NAMALWA (cell line): ENCODE measurements at regions not wholly inside any gene's neighbourhood (a gene's known extent, or its start where the extent isn't known, plus 50 kb on each side); places are given as distances from the start of the nearest gene placed in this dataset.

Experiments used
- DNase-seq: peaks from one replicate; pipeline ENCODE4 v3.0.0-alpha.2; 2015; ENCODE audit warnings: low spot score

DNA sequence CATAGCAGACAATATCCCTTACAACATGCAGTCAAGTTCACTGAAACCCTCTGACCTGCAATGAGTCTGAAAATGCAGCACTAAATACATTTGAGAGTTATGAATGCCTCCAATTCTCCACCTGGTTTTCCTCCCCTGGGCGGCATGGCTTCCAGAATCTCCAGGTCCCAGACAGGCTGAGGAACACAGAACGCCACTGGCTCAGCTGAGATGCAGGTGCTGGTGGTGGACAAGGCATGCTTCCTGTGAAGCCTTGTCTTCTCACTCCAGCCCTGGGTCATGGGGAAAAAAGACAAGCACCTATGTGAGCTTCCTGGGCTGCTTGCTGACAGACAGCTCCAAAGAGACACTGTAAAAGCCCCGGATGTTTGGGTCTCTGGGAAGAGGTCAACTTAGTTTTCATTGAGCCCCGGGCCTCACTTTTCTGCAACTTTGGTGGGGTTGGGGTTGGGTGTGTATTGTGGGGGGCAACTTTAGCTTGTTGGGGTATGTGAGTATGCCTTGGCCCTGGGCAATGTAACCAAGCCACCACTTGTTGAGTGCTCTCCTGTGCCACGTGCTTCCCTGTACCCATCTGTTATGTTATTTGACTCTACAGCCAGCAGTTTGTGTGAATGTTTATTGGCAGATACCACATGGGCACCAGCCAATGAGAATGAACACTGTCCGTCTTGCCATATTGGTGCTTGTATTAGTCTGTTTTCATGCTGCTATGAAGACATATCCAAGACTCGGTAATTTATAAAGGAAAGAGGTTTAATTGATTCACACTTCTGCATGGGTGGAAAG, 127.8 kb downstream of the EMX2 start:
- no peak for DNase-seq

GRCh38 chr10:117673230-117674010, 130.9 kb downstream of the EMX2 start:
- no peak for DNase-seq

DNA sequence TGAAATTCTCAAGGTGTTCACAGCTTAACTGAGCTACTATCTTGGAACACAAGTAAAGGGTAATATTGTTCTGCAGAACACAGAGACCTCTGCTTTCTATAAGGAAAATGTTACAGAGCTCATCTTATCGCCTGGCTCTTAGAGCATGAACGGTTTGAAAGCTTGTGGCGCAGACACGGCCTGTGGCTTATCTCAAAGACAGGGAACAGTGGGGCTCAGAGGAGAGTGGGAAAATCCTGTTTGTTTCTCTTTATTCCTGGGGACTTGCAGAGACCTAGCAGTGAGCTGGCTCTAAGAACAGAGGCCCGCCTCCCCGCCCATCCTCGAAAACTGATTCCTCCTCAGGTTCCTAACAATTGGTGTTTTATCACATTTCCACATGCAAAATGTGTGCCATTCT, 131.7 kb downstream of the EMX2 start:
- DNase-seq: no peak

DNA sequence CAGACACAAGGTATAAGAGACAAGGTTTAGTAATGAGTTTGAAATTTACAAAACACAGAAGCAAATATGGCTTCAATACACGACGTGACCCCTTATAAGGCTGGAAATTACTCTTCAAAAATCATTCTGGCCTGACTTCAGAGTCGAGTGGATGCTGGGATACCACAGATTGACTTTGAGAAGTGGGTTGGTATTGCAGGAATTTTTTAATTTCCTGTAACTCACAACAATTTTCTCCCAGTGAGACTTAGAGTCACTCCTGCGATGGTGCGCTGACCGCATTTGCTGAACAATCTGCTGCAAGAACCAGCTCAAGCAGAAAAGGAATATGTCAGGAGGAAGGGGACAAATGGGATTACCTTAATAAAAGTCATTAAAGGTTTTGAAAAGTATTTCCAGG, 132.1 kb downstream of the EMX2 start:
- DNase-seq: no peak

DNA sequence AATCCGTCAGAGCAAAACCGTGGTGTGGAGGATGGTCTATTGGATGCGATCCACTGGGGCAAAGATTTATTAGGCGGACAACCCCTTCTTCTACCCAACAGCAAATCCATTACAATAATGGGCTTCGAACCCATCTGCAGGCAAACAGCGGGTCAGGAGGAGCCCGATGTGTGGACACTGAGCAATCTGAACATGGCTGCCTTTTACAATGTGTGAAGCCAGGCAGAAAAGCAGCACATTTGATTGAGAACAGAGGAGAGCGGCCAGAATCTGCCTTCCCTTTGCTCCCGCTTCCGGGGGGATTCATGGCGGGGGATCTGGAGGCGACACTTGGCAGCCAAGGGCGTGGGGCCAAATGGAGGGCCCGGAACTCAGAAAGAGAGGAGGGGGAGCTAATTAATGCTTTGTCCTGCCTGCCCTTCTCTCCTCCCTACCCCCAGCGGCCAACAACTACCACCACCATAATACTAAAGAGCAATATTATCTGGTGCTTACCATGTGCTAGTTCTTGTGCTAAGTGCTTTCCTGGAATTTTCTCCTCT, 133.0 kb downstream of the EMX2 start:
- no peak for DNase-seq

- no peak for DNase-seq
Observed at GRCh38 chr10:117677239-117677638, 134.7 kb downstream of the EMX2 start.

DNA sequence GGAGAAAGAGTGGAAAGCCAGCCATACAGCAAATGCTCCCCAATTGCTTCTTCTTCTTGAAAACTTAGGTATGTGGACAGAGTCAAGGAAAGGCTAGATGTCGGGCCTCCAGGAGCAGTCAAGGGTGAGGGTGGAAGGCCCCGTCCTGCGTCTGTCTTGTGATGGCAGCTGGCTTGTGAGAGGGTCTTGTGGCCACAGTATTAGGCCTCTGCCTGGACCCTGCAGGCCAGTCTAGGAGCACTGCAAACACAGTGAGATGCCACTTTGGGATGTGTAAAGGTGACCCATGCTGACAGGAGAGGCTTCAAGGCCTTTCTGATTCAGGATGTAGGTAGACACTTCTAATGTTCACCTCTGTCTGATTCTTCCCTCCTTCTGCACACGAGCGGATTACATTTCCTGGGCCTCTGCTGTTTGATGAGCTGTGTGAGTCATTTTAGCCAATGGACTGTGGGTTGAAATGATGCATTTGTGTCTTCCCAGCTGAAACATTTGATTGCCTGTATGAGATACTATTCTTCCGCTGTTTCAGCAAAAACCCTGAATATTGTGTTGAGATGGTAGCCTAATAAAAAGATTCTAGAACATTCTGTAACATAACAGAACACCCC, 135.4 kb downstream of the EMX2 start:
- no peak for DNase-seq

DNA sequence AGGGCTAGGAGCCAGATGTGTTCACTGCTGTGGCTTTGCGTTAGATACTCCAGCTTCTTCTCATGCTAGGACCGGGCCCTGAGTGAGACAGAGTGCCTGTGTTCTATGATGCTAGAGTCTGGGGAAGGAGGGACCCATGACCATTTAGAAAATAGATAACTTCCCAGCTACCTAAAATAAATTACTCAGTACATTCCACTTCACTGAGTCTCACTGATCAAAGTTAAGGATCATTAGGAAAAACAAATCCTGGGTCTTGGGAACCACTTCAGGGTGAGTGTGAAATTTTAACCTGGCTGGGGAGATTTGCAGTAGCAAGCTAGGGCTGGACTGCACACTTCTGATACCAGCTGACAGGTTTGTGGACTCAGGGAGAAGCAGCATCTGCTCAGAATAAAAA, 138.1 kb downstream of the EMX2 start:
- DNase-seq: no peak

- DNase-seq: no peak
Observed at GRCh38 chr10:117681104-117681503, 138.6 kb downstream of the EMX2 start.

- DNase-seq: no peak
Observed at GRCh38 chr10:117684046-117684610, 141.6 kb downstream of the EMX2 start.

DNA sequence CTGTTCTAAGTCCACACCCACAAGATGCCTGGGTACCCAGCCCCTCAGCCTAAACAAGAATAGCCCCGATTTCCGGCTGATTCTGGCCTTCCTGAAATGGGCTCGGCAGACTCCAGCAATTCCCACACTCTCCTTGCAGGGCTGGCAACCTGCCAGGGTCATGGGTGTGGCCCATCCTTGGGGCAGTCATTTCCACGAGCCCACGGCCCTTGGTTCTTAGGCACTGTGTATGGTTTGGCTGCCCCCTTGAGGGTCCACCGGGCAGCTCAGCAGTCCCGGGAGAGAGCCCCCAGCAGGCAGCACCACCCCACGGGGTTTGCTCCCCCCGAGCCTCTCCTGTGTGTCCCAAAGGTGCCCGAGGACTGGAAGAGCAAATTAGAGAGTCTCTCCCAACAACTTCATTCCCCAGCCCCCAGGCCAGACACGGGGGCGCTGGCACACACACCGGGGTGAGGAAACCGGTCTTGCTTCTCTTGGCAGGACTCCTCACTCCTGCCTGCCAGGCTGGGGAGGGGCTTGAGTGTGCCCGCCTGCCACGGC, 142.2 kb downstream of the EMX2 start:
- DNase-seq: no peak

DNA sequence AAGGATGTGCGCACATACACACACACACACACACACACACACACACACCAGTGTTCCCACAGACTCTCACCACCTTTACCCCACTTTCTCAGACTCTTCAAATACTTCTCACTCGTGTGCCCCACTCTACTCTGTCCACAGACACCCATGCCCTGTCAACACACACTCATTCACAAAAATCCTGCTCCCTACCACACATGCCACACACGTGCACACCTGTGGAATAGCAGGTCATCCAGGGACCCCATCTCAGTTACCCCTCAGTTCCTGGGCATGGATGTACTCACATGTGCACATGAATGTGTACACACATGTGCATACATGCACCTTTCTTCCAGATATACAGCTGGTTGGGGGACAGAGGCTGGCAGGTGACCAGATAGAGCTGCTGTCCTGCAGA, 142.9 kb downstream of the EMX2 start:
- DNase-seq: no peak

DNA sequence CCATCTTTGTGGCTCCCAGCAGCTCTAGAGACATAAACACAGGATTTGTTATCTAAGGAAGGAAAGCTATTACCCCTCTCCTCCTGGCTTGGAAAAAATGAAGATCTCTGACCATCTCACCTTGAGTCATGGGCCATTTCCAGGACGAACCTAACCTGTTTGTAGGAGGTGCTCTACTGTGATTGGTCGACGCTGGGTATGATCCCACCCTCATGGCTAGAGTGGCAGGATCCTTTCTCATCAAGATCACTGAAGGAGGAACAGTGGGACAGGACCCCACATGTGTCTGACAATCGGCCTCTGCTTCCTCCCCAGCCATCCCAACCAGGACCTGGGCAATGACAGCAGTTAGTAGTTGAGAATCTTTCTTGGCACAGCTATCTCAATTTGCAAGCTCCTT, 144.1 kb downstream of the EMX2 start:
- DNase-seq: no peak

- no peak for DNase-seq
Observed at GRCh38 chr10:117688358-117688757, 145.8 kb downstream of the EMX2 start.

- no peak for DNase-seq
Observed at GRCh38 chr10:117689566-117689965, 147.0 kb downstream of the EMX2 start.

- DNase-seq: no peak
Observed at GRCh38 chr10:117690359-117690758, 147.8 kb downstream of the EMX2 start.

DNA sequence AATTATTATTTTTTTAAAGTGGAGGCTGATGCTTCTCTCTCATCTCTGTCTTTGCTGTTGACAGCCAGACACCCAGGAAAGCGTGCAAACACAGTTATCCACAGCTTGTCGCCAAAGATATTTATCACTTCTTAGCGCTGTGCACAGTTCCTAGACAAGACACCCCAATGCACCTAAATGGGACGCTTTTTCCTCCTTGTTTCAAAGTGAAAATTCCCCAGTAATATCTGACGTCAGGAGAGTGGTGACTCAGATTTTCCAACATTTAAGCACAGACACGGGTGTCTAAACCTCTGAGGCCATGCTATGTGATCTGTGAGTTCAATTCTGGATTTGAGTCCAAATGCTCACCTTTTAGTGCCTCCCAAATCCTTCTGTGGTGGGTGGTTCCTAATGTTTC, 151.6 kb downstream of the EMX2 start:
- no peak for DNase-seq

DNA sequence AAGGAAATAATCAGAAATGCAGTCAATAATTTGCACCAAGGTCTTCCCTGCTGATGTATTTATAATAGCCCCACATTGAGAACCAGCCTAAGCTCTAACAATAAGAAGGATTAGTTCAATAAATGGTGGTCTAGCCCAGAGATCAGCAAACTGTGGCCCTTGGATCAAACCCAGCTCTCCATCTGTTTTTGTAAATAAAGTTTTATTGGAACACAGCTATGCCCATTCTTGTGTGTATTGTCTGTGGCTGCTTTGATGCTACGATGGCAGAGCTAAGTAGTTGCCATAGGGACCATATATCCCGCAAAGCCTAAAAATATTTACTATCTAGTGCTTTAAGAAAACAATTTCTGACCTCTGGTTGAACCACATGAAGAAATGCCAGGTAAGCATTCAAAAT, 154.9 kb downstream of the EMX2 start:
- no peak for DNase-seq

- no peak for DNase-seq
Observed at GRCh38 chr10:117698809-117699208, 156.3 kb downstream of the EMX2 start.

DNA sequence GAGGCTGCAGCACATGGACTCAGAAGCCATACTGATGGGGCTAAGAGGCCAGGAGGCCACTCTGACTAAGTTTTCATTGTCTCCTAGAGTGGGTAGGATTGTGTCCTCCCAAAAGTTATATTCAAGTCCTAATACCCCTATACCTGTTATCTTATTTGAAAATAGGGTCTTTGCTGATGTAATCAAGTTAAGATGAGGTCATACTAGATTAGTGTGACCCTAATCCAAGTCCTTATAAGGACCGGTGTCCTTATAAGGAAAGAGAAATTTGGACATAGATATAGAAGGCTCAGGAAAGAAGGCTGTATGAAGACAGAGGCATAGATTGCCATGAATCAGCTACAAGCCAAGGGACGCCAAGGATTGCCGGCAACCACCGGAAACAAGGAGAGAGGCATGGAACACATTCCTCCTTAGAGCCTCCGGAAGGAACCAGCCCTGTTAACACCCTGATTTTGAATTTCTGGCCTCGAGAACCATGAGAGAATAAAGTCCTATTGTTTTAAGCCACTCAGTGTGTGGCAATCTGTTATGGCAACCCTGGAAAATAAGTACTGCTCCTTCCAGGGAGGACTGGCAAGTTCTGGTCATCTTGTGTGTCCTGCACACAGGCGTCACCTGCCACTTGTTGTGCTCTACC, 157.0 kb downstream of the EMX2 start:
- DNase-seq: no peak

DNA sequence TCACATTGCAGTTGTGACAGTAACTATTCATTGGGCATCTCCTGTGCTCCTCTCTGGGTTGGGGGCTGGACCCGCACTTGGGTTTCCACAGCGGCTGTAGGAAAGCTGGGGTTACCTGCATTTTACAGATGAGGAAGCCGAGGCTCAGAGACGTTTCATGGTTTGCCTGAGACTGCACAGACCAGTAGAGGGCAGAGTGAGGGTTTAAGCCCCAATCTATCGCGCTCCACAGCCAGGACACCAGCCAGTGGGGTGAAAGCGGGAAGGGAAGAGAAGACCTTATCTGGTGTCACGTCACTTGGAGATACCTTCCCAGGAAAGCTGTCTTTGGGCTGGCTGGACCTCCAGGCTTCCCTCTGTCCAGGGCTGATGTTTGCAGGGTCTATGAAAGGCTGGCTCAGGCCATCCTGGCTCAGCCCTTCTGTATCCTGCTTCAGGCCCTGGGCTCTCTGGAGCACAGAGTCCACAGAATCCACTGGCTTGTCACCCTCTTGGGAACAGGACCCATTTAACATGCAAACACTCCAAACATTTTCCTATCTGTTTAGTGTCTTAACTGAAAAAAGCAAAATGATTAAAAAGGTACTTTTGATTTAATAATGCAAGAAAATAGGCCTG, 167.7 kb downstream of the EMX2 start:
- peak; percentile 2 for DNase-seq
